Heart left ventricle (tissue), 16 donors: ENCODE measurements at regions not wholly inside any gene's neighbourhood (a gene's known extent, or its start where the extent isn't known, plus 50 kb on each side); places are given as distances from the start of the nearest gene placed in this dataset.

Experiments
- ATAC-seq, 4 donors: fragments of 200-7000 bp; cut with Tn5 transposase; one replicate each; pipeline ENCODE4 v1.9.1; 2020 to 2022; ENCODE audit warnings: moderate library complexity in 4 of 4, mild to moderate bottlenecking in 3 of 4, moderate number of reproducible peaks in 1 of 4
- DNase-seq, 5 donors: peaks; one replicate each; pipeline ENCODE4 v3.0.0-alpha.2; 2020
- H3K27ac ChIP-seq, 12 donors: fragments of 200-600 bp; sonication (generic) in 4 of 12; one replicate each; pipeline versions ENCODE4 v1.5.0 to v1.8.0; 2016 to 2022; ENCODE audit warnings: mild to moderate bottlenecking in 2 of 12
- H3K27me3 ChIP-seq, 9 donors: fragments of 200-600 bp; sonication (generic) in 2 of 9; one replicate each; pipeline versions ENCODE4 v1.5.1 to v1.8.0; 2016 to 2022; ENCODE audit warnings: mild to moderate bottlenecking in 3 of 9
- H3K36me3 ChIP-seq, 9 donors: fragments of 200-600 bp; sonication (generic) in 2 of 9; one replicate each; pipeline versions ENCODE4 v1.5.0 to v1.8.0; 2018 to 2022; ENCODE audit warnings: mild to moderate bottlenecking in 2 of 9
- H3K4me1 ChIP-seq, 12 donors: fragments of 200-600 bp; sonication (generic) in 4 of 12; one replicate each; pipeline versions ENCODE4 v1.5.0 to v1.8.0; 2016 to 2022; ENCODE audit warnings: mild to moderate bottlenecking in 3 of 12
- H3K4me3 ChIP-seq, 12 donors: fragments of 200-600 bp; sonication (generic) in 4 of 12; one replicate each; pipeline versions ENCODE4 v1.5.0 to v1.8.0; 2017 to 2022; ENCODE audit warnings: mild to moderate bottlenecking in 9 of 12, moderate library complexity in 4 of 12
- H3K9me3 ChIP-seq, 12 donors: fragments of 200-600 bp; sonication (generic) in 4 of 12; one replicate each; pipeline versions ENCODE4 v1.5.0 to v1.8.0; 2016 to 2022; ENCODE audit warnings: mild to moderate bottlenecking in 1 of 12
- POLR2A ChIP-seq, 2 donors: fragments of 450-650 bp; IDR thresholded peaks; one replicate each; pipeline ENCODE4 v1.6.1; 2017; ENCODE audit warnings: antibody characterized with exemption in 2 of 2, mild to moderate bottlenecking in 2 of 2, moderate library complexity in 2 of 2
- WGBS, 4 donors: extraction: QIAGEN DNeasy Blood & Tissue Kit in 2 of 4; methylation state at CpG; one replicate each; pipeline versions ENCODE4 v1.1.5 to v1.1.7; 2013 to 2018; 5-methylcytosine and 5-hydroxymethylcytosine counted together
- intact Hi-C, 10 donors: fragments of 100-400 bp; cut with DNase I; formaldehyde crosslinking; loops; one replicate each; pipeline versions ENCODE4 v1.11.1 to v1.14.2; 2022
- TF ChIP-seq, protein P1 (sequence below), 12 donors: fragments of 200-600 bp; sonication (generic) in 4 of 12; IDR thresholded peaks; one replicate each; pipeline versions ENCODE4 v1.5.0 to v1.8.0; 2018 to 2022; ENCODE audit warnings: antibody characterized with exemption in 12 of 12, mild to moderate bottlenecking in 5 of 12
- donor health status: ischemic (EF 13 %, LVEDD 7.1; RV severe dilation, severe dysfunction).
- donor health status: healthy with polysubstance abuse.
- donor health status: DM: no; HTN: yes; CAD: no.
- donor health status: DM: no; HTN: no; CAD: no.
- donor health status: ischemic (EF 25% LVEDD 6.9; RV normal size, moderate dysfunction).
- donor health status: ischemic (EF 25% LVEDD 5.7; RV mildly dilated, moderate dysfunction).
- donor health status: healthy.
- donor health status: DM: yes; HTN: yes; CAD: no.
- donor health status: ischemic (EF 35%, LVEDD 5.7; RV mildly dilated, moderate dysfunction).
- donor health status: nonischemic (EF 11% LVEDD 7.7; RV severe dilation, severe dysfunction).
- donor health status: DM: yes; HTN: yes; CAD: no.
- donor health status: PGD.
- donor health status: ischemic (EF 29% LVEDD 5.4; RV normal size, mild dysfunction).
- donor health status: nonischemic (EF 23%, LVEDD 6.1; RV moderate dilation, normal function).

DNA sequence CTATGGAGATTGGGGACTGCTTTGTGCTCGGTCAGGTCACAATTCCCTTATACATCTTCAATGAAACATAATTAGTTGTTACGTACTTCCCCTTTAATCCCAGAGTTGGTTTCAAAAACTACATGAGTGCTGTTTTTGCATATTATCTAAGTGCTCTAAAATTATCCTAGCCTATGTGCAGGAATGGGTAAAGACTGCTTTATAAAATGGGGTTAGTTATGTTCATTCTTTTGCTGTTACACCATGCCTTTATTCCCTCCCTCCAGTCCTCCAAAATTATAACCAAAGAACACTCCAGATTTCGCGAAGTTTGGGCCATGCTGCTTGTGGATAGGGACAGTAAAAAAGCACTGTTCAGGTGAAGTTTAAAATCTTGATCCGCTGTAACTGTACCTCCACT lies 173.9 kb upstream of the SNX7 start:
- Histone ChIP-seq H3K4me3 (no peak overlapping the region), H3K27me3 (no peaks in the 10 kb centered on the region), H3K27ac (no peak overlapping the region), H3K4me1 (no peaks in the 10 kb centered on the region), H3K36me3 (no peaks in the 10 kb centered on the region), H3K9me3 (no peaks in the 10 kb centered on the region)
- intact Hi-C loops, result loop anchor here in 1 of 10 donors (10.0 kb wide), 1 partner anchor 63 kb away; no protein-coding TSS in a partner anchor
- TF ChIP-seq, protein P1, sequence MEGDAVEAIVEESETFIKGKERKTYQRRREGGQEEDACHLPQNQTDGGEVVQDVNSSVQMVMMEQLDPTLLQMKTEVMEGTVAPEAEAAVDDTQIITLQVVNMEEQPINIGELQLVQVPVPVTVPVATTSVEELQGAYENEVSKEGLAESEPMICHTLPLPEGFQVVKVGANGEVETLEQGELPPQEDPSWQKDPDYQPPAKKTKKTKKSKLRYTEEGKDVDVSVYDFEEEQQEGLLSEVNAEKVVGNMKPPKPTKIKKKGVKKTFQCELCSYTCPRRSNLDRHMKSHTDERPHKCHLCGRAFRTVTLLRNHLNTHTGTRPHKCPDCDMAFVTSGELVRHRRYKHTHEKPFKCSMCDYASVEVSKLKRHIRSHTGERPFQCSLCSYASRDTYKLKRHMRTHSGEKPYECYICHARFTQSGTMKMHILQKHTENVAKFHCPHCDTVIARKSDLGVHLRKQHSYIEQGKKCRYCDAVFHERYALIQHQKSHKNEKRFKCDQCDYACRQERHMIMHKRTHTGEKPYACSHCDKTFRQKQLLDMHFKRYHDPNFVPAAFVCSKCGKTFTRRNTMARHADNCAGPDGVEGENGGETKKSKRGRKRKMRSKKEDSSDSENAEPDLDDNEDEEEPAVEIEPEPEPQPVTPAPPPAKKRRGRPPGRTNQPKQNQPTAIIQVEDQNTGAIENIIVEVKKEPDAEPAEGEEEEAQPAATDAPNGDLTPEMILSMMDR (IDR thresholded peaks at IDR 0.05), result no peak
- no peak for TF ChIP-seq POLR2A (IDR thresholded peaks at IDR 0.05)
- DNase-seq, result no peak
- no peak for ATAC-seq
- 85 to 91% (median 89%) methylated on average over 5 of the region's 5 CpGs for WGBS, 4 donors

DNA sequence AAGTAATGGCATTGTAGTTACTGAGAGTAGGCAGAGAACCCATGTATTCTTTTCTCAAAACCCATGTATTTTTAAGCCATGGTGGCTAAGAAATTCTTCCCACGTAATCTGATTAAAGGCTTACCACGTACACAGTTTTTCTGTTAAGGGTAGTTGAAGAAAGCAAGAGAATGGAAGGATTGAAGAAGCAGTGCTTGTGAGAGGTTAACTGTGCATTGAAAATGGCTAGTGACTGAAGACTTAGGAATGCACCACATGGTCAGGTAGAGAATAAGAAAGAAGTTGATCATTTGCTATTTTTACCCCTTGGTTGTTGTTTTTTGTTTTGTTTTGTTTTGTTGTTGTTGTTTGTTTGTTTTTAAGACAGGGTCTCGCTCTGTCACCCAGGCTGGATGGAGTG lies 178.9 kb upstream of the SNX7 start:
- TF ChIP-seq, protein P1 (IDR thresholded peaks at IDR 0.05), result no peak
- TF ChIP-seq POLR2A (IDR thresholded peaks at IDR 0.05), result no peak
- DNase-seq (no peak), ATAC-seq (no peak)
- H3K9me3 ChIP-seq, result no peaks in the 10 kb centered on the region
- 81 to 84% (median 82%) methylated on average over 3 of the region's 3 CpGs for WGBS, 4 donors
- H3K27me3 ChIP-seq, result peaks cover 0 to 4% (median 0%) of the 10 kb centered on the region in 9 donors
- no peaks in the 10 kb centered on the region for H3K4me1 ChIP-seq
- H3K27ac ChIP-seq, result no peak overlapping the region
- H3K36me3 ChIP-seq, result no peaks in the 10 kb centered on the region
- no peak overlapping the region for H3K4me3 ChIP-seq
- intact Hi-C loops, result loop anchor here in 1 of 10 donors (10.0 kb wide), 1 partner anchor 58 kb away; no protein-coding TSS in a partner anchor

DNA sequence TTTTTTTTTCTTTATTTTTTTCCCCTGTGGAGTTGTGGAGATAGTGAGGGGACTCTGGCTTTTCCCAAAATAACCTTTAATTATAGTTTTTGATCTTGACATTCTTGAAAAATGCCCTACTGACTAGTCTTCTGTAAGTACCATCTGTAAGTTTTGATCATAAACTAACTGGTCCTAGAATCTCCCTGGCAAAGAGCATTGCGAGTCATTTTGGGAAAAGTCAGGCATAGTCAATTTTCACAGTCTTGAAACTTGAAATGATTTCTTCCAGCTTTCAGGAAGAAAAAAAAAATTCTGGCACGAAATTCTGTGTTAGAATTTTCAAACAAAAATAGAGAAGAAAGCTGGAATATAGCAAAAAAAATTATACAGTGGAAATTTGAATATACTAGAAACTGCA lies 181.2 kb upstream of the SNX7 start:
- peaks cover 0 to 4% (median 0%) of the 10 kb centered on the region in 9 donors for H3K27me3 ChIP-seq
- H3K9me3 ChIP-seq, result no peaks in the 10 kb centered on the region
- H3K4me3 ChIP-seq, result no peak overlapping the region
- no peak for ATAC-seq
- H3K27ac ChIP-seq, result no peak overlapping the region
- no peak for DNase-seq
- 49 to 60% (median 56%) methylated on average over 2 of the region's 2 CpGs for WGBS, 4 donors
- H3K4me1 ChIP-seq, result no peaks in the 10 kb centered on the region
- H3K36me3 ChIP-seq, result no peaks in the 10 kb centered on the region
- intact Hi-C loops, result loop anchor here in 1 of 10 donors (10.0 kb wide), 1 partner anchor 55 kb away; no protein-coding TSS in a partner anchor
- no peak for TF ChIP-seq POLR2A (IDR thresholded peaks at IDR 0.05)
- TF ChIP-seq, protein P1 (IDR thresholded peaks at IDR 0.05), result no peak

DNA sequence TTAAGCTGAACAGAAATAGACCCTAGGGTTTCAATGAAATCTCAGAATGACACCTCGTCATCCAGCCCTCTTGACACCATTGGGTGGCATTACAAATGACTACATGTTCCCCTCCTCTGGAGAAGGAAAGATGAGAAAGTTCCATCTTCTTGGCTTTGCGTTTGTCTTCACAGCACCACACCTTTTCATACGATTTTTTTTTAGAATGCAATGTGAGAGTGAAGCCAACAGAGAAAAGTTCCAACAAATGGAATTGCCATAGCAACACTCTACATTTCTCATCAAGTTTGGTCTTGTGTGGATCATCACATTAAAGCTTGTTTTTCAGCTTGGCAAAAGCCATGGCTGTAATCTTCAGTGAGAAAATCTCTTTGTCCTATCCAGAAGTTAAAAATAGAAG lies 183.4 kb upstream of the SNX7 start:
- TF ChIP-seq, protein P1 (IDR thresholded peaks at IDR 0.05), result no peak
- TF ChIP-seq POLR2A (IDR thresholded peaks at IDR 0.05), result no peak
- intact Hi-C loops, result no loop called here
- no peak overlapping the region for H3K27ac ChIP-seq
- ATAC-seq (no peak), DNase-seq (no peak)
- H3K27me3 ChIP-seq, result peaks cover 0 to 4% (median 0%) of the 10 kb centered on the region in 9 donors
- H3K4me3 ChIP-seq, result no peak overlapping the region
- WGBS, 4 donors, result 63 to 70% (median 68%) methylated on average over 3 of the region's 3 CpGs
- H3K4me1 ChIP-seq, result no peaks in the 10 kb centered on the region
- no peaks in the 10 kb centered on the region for H3K9me3 ChIP-seq
- no peaks in the 10 kb centered on the region for H3K36me3 ChIP-seq
